ENCODE measurements at regions not wholly inside any gene's neighbourhood (a gene's known extent, or its start where the extent isn't known, plus 50 kb on each side); places are given as distances from the start of the nearest gene placed in this dataset.

- TF ChIP-seq EZH2 (IDR thresholded peaks at IDR 0.05; ENCODE audit: borderline replicate concordance): no peak
- TF ChIP-seq CTCF (IDR thresholded peaks at IDR 0.05; ENCODE audit: poor library complexity): no peak
These were observed 702.7 kb downstream of the CDH18 start for GRCh38 chr5:19285286-19285685.
